ENCODE measurements at regions not wholly inside any gene's neighbourhood (a gene's known extent, or its start where the extent isn't known, plus 50 kb on each side); places are given as distances from the start of the nearest gene placed in this dataset.

- no peak overlapping the region for H3K27ac ChIP-seq (replicated peaks)
- TF ChIP-seq POLR2AphosphoS5 (IDR thresholded peaks at IDR 0.05; ENCODE audit: low read depth) (no peak), CTCF (IDR thresholded peaks at IDR 0.05; ENCODE audit: insufficient read depth, low read length) (no peak), GABPA (IDR thresholded peaks at IDR 0.05; ENCODE audit: low read depth) (no peak), SPI1 (IDR thresholded peaks at IDR 0.05; ENCODE audit: borderline replicate concordance, low read depth) (no peak), REST (IDR thresholded peaks at IDR 0.05; ENCODE audit: insufficient replicate concordance, low read depth) (no peak)
- no peak for DNase-seq (ENCODE audit: low read depth in 1 of 2, low spot score in 1 of 2)
- no peaks in the 10 kb centered on the region for H3K27me3 ChIP-seq (ENCODE audit: insufficient read depth, poor library complexity, severe bottlenecking)
- no peak overlapping the region for H3K4me3 ChIP-seq (replicated peaks; ENCODE audit: insufficient read depth, low read length)
Observed at GRCh38 chr7:110529175-110529574, 561.8 kb upstream of the LRRN3 start.

GRCh38 chr7:110531186-110531585 is 559.7 kb upstream of the LRRN3 start:
- DNase-seq (ENCODE audit: low read depth in 1 of 2, low spot score in 1 of 2) = no peak
- no peak overlapping the region for H3K27ac ChIP-seq (replicated peaks)
- TF ChIP-seq POLR2AphosphoS5 (IDR thresholded peaks at IDR 0.05; ENCODE audit: low read depth) (no peak), SPI1 (IDR thresholded peaks at IDR 0.05; ENCODE audit: borderline replicate concordance, low read depth) (no peak), CTCF (IDR thresholded peaks at IDR 0.05; ENCODE audit: insufficient read depth, low read length) (no peak), GABPA (IDR thresholded peaks at IDR 0.05; ENCODE audit: low read depth) (no peak), REST (IDR thresholded peaks at IDR 0.05; ENCODE audit: insufficient replicate concordance, low read depth) (no peak)
- no peak overlapping the region for H3K4me3 ChIP-seq (replicated peaks; ENCODE audit: insufficient read depth, low read length)
- no peaks in the 10 kb centered on the region for H3K27me3 ChIP-seq (ENCODE audit: insufficient read depth, poor library complexity, severe bottlenecking)

GRCh38 chr7:110534241-110534931 is 556.5 kb upstream of the LRRN3 start:
- Histone ChIP-seq H3K4me3 (replicated peaks; ENCODE audit: insufficient read depth, low read length) (no peak overlapping the region), H3K27me3 (ENCODE audit: insufficient read depth, poor library complexity, severe bottlenecking) (no peaks in the 10 kb centered on the region), H3K27ac (replicated peaks) (no peak overlapping the region)
- no peak for TF ChIP-seq GABPA (IDR thresholded peaks at IDR 0.05; ENCODE audit: low read depth)
- TF ChIP-seq POLR2AphosphoS5 (IDR thresholded peaks at IDR 0.05; ENCODE audit: low read depth) = no peak
- TF ChIP-seq CTCF (IDR thresholded peaks at IDR 0.05; ENCODE audit: insufficient read depth, low read length) = no peak
- no peak for TF ChIP-seq SPI1 (IDR thresholded peaks at IDR 0.05; ENCODE audit: borderline replicate concordance, low read depth)
- no peak for TF ChIP-seq REST (IDR thresholded peaks at IDR 0.05; ENCODE audit: insufficient replicate concordance, low read depth)
- no peak for DNase-seq (ENCODE audit: low read depth in 1 of 2, low spot score in 1 of 2)

All from HL-60 (cell line).